Left hindlimb (tissue), 1 donor: ENCODE measurements at regions not wholly inside any gene's neighbourhood (a gene's known extent, or its start where the extent isn't known, plus 50 kb on each side); places are given as distances from the start of the nearest gene placed in this dataset.

Experiments used
- DNase-seq: peaks from one replicate; pipeline ENCODE4 v3.0.0-alpha.2; 2018

DNA sequence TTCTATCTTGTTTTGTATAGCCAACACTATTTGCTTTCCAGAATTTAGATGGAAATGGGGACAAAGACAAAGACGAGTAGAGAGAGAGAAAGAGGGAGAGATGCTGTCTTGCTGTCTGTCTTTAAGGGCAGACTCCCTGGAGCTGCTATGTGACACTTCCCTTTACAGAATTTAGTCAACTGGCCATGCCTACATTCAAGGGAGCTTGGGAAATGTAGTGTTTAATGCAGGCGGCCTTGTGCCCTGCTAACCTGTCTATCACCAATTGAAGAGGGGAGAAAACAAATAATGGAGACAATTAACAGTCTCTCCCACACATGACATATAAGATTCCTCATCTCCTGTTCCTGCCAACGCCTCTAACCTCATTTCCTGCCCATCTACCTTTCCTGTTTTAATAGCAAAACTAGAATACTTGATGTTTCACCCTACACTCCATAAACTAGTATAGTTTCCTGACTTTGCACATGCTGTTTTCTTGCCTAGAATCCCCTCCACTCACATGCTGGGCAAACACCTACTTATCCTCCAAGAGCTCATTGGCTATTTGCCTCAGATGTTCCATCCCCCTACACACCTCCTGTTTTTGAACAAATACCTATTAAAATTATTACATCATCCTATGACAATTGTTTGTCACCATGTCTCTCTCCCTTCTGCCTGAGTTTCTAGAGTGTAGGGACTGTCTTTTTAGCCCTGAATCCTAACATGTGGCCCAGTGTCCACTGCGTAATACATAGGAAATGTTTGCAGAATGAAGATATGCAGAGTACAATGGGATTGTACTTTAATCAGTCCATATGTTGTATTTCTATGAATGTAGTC is 117.2 kb downstream of the SLC25A24 start:
- no peak for DNase-seq

DNA sequence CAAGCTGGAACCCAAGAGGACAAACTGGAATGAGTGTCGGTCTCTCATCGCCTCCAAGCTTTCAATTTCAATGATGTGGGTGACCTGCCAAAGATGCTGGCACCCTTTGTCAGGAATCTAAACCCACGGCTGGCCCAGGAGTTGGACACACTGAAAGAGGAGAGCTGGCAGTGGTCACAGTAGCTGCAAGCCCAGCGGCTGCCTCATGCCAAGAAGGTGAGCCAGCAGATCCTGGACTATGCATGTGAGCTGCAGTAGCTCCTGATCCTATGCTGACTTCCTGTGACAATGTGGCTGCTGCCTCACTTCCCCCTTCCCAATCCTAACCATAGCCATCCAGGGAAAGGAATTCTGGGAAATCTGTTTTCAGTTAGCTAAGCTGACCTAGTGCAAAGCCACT is 117.0 kb upstream of the VAV3 start:
- DNase-seq = no peak

DNA sequence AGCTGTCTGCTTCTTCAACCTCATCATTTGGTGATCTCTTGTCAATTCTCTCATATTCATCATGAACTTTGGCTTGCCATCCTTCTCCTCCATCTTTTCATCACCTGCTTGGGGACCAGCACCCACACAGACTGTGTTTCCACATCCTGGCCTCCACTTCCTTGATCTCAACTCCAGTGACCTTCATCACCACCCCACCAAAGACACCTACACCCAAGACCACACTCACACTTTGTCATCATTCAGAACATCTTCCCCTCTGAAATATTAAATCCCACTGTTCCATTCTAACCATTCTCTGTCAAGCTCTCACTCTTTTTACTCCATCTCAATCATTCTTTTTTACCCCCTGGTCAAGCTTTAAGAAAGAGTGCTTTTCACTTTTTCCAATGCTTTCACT is 115.5 kb upstream of the VAV3 start:
- DNase-seq = no peak

DNA sequence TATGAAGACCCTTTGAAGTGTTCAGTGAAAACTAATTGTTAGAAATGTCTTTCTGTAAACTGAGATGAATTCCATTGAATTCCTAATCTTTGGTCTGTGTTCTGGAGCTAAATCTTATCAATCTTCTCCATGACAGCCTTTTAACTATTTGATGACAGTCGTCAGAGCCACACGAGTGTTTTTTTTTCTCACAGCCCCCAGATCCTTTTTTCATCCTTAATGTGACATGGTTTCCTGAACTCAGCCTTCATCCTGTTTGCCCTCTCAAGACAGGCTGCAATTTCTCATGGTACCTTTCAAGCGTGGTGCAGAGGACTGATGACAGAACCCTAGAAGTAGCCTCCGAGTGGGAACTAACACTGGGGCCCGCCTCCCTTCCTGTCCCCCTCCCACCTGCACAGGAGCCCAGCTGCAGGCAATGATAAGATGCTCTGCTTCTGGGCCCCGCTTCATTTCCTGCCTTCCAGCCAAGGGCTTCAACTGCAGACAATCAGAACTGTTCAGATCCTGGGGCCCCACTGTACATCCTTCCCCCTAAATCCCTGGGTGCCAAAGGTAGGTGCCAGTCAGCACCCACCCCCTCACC is 114.6 kb upstream of the VAV3 start:
- no peak for DNase-seq

DNA sequence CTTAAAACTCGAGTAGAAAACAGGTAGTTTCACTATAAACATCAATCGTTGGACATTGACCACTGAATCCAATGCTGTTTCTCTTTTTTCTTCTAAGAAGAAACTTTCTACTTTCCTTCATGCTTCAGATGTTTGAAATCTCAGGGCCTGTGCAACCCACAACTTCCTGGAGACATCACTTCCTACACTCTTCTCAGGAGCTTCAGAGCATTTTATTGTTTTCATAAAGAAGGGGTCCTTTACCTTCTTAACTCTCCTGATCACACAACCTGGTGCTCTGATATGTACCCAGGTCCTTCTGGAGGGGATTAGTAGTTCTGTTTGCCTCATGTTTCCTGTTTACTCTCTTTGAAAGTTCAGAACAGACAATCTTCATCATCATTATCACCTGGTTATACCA is 113.0 kb upstream of the VAV3 start:
- no peak for DNase-seq

DNA sequence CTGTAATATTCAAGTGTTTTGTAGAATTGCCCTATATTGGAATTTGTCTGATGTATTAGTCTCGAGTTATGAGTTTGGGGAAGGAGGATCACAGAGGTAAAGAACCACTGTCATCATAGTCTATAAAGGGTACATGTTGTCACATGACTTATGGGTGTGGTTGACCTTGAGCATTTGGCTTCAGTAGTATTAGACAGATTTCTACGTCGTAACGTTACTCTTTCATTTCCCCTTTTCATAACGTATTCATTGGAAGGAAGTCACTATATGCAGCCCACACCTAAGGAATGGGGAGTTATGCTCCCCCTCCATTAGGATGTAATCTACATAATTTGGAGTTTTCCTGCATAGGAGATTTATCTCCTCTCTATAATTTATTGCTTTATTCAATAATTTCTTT is 110.1 kb upstream of the VAV3 start:
- DNase-seq = no peak

DNA sequence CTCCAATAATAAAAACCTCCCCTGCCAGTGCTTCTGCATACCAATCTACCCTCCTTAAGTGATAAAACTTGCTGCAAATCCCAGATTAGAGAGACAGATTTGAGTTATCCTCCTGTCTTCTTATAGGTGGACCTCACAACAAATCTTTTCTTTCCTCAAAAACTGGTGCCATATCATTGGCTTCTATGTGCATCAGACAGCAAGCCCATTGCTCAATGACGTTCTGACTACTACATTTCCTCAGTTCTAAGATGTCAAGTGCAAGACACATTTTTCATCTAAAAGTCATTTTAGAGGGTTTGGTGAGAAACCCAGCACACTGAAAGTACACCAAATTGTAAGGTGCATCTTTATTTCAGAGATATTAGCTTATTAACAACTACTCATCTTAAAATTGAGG is 107.8 kb upstream of the VAV3 start:
- no peak for DNase-seq

DNA sequence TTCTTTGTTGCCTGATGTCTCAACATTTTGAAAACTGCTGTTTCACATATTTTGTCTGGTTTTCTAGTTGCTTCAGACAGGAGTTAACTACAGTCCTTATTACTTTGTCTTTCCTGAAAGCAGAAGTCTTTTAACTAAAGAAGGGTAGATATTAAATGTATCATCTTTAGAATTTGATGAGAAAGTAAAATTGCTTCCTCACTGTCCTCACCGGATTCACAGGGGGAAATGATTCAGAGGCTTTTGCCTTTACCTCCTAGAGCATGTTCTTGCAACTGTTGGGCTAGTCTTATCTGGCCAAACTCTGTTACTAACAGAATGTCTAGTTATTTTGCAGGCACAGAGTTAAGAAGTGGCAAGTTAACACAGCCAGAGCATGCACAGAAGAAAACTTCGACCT is 107.2 kb upstream of the VAV3 start:
- no peak for DNase-seq

DNA sequence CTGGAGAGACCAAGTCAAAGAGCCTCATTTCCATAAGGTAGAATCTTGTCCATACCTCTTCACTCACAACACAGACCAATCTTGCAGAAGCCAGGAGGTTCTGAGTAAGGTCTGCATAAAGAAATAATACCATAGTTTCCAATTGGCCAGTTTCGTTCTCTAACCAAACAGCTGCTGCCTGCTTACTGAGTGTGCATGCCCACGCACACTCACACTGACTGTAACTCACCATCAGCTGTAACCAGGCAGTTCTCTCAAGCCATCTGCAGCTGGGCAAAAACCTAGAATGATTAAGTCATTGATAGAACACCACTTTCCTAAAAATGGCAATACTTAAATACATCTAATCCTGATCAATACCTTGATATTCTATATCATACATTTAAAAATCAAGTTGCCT is 106.6 kb upstream of the VAV3 start:
- DNase-seq = no peak

DNA sequence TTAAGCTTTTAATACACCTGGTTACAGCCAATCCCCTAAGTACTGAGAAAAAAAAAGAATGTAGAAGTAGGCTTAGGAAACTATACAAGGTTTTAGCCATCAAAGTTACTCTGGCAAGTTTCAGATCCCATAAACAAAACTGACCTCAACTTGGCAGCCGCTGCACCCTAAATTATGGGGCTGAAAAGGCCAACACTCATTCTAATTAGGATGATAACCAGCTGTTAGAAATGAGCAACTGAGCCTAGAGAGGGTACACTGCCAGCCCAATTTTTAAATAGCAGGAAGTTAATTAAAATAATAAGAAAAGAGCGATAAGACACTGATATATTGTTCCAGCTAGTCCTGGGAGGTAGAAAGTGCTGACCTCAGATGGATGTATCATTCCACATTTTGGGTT is 105.7 kb upstream of the VAV3 start:
- DNase-seq = no peak

DNA sequence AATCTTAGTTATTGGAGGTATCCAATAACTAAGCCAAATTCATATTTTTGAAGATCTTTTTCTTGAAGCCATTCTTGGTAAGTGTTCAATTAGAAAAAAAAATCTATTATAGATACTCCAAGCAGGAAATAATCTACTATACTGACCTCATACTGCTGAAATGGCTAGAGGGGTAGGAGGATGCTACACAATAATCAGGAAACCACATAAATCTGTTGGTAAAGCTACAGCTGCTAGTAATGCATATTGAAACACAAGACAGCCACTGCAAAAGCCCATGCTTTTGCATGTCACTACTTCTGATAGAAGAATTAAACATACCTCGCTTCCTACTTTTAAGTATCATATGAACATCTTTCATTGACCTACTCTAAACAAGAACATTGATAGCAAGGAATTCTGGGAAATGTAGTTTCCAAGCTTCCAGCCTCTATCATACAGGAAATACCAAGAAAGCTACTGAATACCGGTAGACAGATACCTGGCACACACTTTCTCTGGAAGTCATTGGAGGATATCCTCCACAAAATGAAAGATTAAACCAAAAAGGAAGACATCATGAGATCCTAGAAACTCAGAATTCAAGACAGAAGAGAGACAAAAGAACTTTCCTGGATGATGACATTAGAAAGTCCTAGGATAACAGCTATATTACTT is 103.0 kb upstream of the VAV3 start:
- no peak for DNase-seq

DNA sequence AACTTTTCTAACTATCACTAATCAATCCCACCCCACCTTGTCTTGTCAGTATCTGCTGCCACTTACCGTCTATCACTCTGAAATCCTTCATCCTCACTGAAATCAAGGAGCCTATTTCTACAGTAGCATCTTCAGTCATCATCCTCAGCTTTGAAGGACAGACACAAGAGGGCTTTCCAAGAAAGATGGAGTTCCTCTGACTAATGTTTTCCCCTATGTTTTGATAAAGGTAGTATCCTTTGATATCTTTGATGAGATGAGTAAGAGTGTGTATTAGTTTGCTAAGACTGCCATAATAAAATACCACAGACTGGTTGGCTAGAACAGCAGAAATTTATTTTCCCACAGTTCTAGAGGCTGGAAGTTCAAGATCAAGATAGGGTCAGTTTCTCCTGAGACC is 101.8 kb upstream of the VAV3 start:
- no peak for DNase-seq

DNA sequence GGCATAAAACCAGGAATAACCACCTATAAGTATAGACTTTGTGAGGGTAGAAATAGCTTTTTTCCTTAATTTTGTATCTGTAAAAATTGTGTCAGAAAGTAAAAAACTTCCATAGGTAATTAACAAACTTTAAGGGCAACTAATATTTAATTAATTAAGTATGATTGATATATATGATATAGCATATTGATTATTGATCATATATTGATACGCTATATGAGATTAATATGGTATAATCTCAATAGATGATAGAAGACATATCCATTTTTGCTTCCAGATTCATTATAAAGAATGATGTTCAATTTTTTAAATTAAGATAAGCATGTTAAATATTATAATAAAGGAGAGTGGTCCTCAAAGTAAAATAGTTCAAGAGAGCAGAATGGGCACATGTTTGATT is 99.3 kb upstream of the VAV3 start:
- DNase-seq = no peak

DNA sequence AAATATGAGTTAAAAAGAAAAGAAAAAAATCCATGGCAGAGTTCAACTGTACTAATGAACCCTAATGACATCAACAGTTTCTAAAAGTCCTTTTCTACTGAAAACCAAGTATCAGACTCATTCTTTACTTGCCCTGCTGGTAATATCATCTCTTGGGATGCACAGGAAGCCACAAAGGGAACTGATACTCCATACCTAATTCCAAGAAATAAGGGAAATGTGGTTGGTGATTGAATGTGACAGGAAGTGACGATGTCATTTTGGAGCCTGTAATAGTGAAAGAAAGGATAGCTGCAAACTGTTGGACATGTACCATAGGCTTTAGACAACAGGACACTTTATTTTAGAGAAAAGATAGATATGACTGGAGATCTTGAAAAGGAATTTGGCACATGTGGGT is 98.7 kb upstream of the VAV3 start:
- DNase-seq = no peak

DNA sequence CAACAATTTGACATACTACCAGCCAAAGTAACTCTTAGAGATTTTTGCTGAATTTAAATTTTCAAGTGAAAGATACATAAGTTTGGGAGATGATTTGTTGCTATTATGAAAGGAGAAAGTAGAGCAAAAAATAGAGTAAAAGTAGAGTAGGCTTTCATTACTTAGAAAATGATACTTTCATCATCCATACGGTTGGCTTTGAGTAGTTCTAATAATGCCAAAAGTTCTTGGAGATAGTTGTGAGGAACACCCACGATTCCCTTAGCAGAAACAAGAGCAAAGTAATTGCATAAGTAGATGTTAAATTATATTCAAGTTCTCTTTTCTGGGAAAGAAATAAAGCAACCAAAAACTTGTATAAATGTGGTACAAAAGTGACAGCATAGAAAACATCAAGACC is 95.0 kb upstream of the VAV3 start:
- DNase-seq = no peak

DNA sequence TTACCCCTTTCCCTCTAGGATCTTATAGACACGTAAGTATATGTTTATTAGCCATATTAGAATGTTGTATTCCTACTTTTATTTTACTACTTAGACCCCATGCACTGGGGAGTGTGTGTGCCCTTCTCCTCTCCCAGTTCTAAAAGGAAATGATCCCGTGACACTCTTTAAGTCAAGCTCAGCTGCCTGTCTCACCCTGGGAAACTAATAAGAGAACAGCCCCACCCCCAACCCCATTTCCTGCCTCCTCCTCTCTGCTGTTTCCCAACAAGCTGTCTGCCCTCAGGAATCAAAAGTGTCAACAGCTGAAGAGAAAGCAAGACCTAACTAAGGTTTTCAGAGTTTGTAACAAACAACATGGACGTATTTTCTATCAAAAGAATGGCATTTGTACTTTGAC is 92.6 kb upstream of the VAV3 start:
- no peak for DNase-seq

DNA sequence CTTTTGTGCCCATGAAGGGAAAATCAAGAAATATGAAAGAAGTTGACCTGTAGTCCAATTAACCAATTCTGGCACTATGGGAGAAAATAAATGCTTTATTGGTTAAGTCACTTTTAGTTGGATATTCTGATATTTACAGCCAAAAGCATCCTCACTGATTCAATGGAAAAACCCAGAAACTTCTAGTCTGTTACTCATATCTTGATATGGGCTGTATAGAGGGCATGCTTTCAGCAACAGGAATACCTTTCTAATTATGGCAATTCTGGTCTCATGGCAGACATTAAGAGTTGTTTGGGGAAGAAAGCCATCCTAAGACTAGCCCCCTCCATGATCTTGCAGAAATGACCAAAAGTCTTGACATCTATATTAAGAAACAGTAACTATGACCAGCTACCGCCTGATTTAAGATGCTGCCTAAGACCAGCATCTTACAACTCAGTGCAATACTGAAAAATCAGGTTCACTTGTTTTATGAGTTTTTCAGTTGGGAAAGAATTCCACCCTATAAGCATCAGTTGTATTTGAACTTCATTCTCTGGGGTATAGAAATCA is 91.5 kb upstream of the VAV3 start:
- no peak for DNase-seq

DNA sequence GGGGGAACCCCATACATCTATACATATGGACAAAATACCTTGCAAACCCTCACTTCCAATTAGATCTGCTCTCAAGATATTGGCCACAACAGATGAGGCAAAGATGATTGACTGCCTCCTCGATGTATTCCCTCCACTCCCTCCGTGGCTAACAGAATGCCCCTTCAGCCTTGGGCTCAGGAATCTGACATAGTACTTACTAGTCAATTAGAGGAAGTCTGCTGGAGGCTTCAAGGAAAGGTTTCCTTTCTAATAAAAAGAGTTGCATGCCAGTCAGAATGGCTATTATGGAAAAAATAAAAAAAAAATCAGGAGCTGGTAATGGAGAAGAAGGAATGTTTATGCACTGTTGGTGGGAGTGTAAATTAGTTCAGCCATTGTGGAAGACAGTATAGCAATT is 90.4 kb upstream of the VAV3 start:
- no peak for DNase-seq

DNA sequence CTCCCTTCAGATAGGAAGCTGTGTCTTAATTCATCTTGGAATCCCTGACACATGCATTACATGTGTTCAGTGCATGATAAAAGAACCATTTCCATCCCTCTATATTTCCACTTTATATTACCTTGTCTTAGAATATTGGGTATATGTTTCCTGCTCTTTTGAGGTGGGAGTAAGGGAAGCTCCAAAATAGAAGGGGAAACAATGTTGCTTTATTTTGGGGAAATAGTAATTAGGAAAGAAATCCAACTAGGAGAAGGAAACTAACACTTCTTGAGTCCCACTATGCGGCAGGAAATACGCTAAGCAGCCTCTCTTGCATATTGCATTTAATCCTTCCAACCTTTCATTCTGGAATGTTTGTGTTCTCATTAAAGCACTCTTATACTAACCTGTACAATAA is 89.4 kb upstream of the VAV3 start:
- no peak for DNase-seq

DNA sequence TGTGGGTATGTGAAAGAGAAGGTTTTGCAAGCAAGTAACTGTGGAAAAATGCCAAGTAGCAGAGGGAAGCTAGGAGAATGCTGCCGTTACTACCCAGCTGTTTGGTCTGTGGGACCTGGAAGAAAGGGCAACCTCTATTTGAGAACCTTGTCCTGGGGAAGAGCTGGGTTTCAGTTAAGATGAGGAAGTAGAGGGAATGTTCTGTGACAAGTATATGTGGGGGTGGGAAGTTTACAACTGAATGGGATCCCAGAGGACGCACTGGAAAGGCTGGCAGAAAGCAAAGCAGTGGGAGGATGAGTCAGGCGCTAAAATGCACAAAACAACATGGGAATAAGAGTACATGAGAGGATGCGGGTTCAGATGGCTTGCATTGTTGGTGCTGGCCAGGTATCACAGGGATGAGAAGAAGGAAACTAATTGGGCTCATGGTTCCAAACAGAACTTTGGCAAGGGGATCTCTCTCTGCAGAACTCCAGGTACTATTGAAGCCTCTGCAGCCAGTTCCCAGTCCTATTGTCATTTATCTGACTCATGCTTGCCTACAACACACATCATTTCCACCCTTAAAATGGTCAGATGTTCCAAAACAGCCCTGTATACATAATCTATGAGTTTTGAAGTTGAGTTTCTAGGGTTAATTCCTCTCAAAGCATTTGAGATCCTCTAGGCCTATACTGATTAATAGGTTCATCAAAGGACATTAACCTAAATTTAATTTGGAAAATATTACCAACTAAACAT is 88.5 kb upstream of the VAV3 start:
- DNase-seq = no peak

DNA sequence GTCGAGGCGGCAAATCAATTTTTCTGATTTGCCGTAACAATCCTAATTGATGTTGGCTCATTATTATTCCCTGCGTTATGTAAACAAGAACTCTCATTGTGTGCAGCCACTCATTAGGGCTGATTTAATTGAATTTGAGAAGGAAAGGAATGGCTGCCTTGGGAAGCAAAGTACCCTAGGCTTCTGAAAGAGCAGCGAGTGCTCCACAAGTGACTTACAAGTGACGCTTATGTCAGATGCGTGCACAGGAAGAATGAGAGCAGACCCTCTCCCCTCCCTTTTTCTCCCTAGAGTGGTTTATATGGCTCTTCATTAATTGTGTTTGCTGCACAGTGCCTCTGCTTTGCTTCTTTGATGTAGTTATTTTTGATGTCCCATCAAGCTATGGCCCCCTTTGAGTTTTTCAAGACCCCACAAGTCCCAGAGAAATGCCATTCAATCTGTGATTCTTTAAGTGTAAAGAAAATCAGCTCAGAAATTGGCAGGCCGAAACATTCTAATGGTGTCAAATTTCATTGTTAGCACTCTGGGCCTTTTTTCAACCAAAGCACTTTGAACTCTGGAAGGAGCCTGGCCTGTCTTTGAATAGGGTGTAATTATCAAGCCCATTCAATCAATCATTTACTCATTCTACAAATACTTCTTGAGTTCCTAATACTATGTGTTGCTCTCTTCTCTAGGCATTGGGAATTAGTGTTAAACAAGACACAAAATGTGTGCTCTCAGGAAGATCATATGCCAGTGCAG is 86.8 kb upstream of the VAV3 start:
- no peak for DNase-seq

DNA sequence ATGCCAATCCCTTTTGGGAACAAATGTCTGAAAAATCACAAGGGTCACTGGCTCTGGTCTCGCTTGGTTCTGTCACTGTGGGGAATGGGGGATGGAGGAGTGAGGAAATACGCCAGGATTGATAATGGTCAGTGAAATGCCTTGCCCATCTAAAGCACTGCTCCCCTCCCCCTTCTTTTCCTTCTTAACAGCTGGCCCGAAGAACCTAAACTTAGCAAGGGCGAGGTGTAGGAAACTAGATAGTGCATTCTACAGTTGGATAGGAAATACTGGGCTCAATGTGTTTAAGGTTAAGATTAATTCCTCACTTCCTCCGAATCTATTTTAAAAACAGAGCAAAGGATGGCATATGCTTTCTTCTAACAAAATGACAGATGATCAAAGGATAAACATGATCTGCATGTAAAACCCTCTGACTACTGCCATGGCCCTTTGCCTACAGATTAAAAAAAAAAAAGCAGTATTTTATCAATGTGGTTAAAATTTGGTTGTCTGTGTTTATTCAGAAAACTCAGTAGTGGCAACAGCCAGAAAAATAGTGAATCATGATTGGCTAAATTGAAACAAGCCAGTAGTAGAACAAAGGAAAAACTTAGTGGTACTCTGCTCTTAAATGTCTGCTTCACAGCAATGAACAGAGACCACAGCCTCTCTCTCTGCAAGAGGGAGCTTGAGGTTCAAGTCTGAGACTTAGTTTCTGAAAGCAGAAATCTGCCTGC is 86.1 kb upstream of the VAV3 start:
- DNase-seq = no peak
